Caco-2 (cell line): ENCODE measurements at regions not wholly inside any gene's neighbourhood (a gene's known extent, or its start where the extent isn't known, plus 50 kb on each side); places are given as distances from the start of the nearest gene placed in this dataset.

Source experiments
- BruUV-seq: library from RNA; stranded (reverse); fragments of 400-500 nt; replicated peaks from 2 replicates; lab custom pipeline; 2021; lab: Mats Ljungman, UMichigan
- CTCF ChIA-PET: fragments of 300-600 bp; sonication (Branson Sonifier 250); formaldehyde crosslinking; loops from one replicate; lab custom pipeline; 2022; ENCODE audit warnings: antibody characterized with exemption; lab: Charles Lee
- POLR2A ChIA-PET: fragments of 300-600 bp; sonication (Branson Sonifier 250); formaldehyde crosslinking; loops from one replicate; lab custom pipeline; 2022; ENCODE audit warnings: antibody characterized with exemption; lab: Charles Lee
- DNase-seq, 2 experiments: peaks; one replicate each; pipeline versions ENCODE4 v3.0.0 to v3.0.0-alpha.2; 2020 to 2022
- H3K27me3 ChIP-seq: replicated peaks from 2 replicates; pipeline ENCODE4 v1.6.0; 2011; ENCODE audit warnings: low read length; ENCODE audit not compliant: control insufficient read depth, insufficient read depth
- H3K36me3 ChIP-seq: 2 replicates; pipeline ENCODE4 v1.5.1; 2011; ENCODE audit warnings: low read length; ENCODE audit not compliant: control insufficient read depth, insufficient read depth
- H3K4me1 ChIP-seq: fragments of 250-450 bp; sonication (Bioruptor Pico); 2 replicates; pipeline ENCODE4 v1.5.1; 2020; ENCODE audit warnings: mild to moderate bottlenecking
- H3K4me3 ChIP-seq: 2 replicates; pipeline ENCODE4 v1.5.1; 2011; ENCODE audit warnings: low read depth, mild to moderate bottlenecking, control low read depth, low read length
- H3K9me3 ChIP-seq: fragments of 250-450 bp; sonication (Bioruptor Pico); 2 replicates; pipeline ENCODE4 v1.5.1; 2020; ENCODE audit warnings: mild to moderate bottlenecking, moderate library complexity
- H3K27ac Mint-ChIP-seq: one replicate; pipeline ENCODE4 v1.8.0; 2022; ENCODE audit warnings: mixed read lengths; ENCODE audit not compliant: unreplicated experiment
- H3K27me3 Mint-ChIP-seq: one replicate; pipeline ENCODE4 v1.8.0; 2022; ENCODE audit warnings: mixed read lengths; ENCODE audit not compliant: insufficient read depth, unreplicated experiment
- H3K36me3 Mint-ChIP-seq: one replicate; pipeline ENCODE4 v1.8.0; 2022; ENCODE audit warnings: mild to moderate bottlenecking, mixed read lengths; ENCODE audit not compliant: insufficient read depth, unreplicated experiment
- H3K4me1 Mint-ChIP-seq: one replicate; pipeline ENCODE4 v1.8.0; 2022; ENCODE audit warnings: low read depth, mixed read lengths; ENCODE audit not compliant: unreplicated experiment
- H3K4me3 Mint-ChIP-seq: one replicate; pipeline ENCODE4 v1.8.0; 2022; ENCODE audit warnings: mild to moderate bottlenecking, moderate library complexity, mixed read lengths; ENCODE audit not compliant: unreplicated experiment
- H3K9me3 Mint-ChIP-seq: one replicate; pipeline ENCODE4 v1.8.0; 2022; ENCODE audit warnings: mixed read lengths; ENCODE audit not compliant: unreplicated experiment
- CTCF ChIP-seq, 2 experiments: fragments of 200-600 bp in 1 of 2; IDR thresholded peaks; 1 replicate in 1 of 2; 2 replicates in 1 of 2; pipeline versions ENCODE4 v1.5.1 to v1.8.0; 2011 to 2022; ENCODE audit warnings: antibody characterized with exemption in 1 of 2, control low read depth in 1 of 2, inconsistent platforms in 1 of 2, low read depth in 1 of 2, low read length in 1 of 2, mild to moderate bottlenecking in 1 of 2, moderate library complexity in 1 of 2; ENCODE audit not compliant: insufficient read depth in 1 of 2, severe bottlenecking in 1 of 2, unreplicated experiment in 1 of 2
- intact Hi-C: fragments of 100-400 bp; cut with micrococcal nuclease; formaldehyde crosslinking; loops from one replicate; pipeline ENCODE4 v1.10.0; 2022; ENCODE audit not compliant: unreplicated experiment

DNA sequence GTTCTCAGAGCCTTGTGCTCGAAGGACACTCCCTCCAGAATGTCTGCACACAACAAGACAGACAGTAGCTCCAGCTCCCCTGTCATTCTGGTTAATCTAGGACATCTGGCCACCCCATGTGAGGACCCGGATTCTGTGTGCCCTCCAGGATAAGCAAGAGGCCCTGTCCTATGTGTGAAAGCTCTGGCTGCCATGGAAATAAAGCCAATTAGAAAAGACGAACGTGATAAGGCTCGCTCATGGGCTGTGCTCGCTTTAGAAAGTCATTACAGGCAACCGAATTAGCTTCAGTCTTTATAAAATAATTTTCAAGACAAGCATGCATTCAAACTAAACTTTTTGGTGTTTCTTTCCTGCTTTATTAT lies 263.4 kb downstream of the INHBA start:
- Mint-ChIP-seq H3K27ac (no peak overlapping the region), H3K4me1 (no peaks in the 10 kb centered on the region), H3K9me3 (peaks cover 11% of the 10 kb centered on the region), H3K4me3 (no peak overlapping the region), H3K36me3 (no peaks in the 10 kb centered on the region), H3K27me3 (no peaks in the 10 kb centered on the region)
- DNase-seq = no peak
- no peaks in the 10 kb centered on the region for H3K36me3 ChIP-seq
- no peaks in the 10 kb centered on the region for H3K9me3 ChIP-seq
- CTCF ChIA-PET = no interaction called here
- H3K4me1 ChIP-seq = no peaks in the 10 kb centered on the region
- no TSS peak for BruUV-seq
- no peaks in the 10 kb centered on the region for H3K27me3 ChIP-seq
- intact Hi-C loops = no loop called here
- no peak overlapping the region for H3K4me3 ChIP-seq
- POLR2A ChIA-PET = no interaction called here
- no peak for TF ChIP-seq CTCF (IDR thresholded peaks at IDR 0.05; ENCODE audit: insufficient read depth in 1 of 2, low read depth in 1 of 2, low read length in 1 of 2, severe bottlenecking in 1 of 2, unreplicated experiment in 1 of 2)

DNA sequence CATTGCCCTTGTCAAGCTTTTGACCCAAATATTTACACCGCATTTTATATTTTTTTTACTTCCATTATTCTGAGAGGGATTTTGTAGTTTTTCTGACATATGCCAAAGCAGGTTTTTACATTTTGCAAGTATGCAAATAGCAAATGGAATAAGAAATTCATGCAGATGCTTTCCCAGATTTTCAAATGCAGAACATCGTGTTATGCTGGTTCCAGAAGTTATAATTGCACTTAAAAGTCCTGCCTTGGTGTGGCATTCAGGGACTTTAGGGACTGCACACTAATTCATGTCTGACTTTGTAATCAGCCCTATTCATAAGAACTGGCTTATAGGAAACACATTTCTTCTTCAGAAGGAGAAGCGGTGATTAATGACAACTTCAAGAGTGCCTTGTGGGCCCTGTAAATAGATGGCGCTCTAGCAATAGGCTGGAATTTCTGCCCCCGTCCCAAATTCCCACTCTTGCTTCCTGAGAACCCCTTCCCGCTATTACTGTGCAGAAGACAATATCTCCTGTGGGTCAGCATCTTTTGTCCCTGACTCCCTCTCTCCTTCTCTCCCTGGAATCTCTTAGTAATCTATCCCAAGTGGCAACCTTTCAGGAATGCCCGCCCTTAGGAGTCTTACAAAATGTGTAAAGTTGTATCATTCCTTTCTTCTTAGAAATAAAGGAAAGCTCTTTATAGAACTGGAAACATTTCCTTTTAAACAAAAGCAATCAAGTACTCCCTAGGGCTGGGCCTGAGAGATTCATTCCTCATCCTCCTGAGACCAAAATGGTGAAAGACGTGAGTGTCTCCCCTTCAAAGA lies 264.0 kb downstream of the INHBA start:
- H3K36me3 Mint-ChIP-seq = no peaks in the 10 kb centered on the region
- peaks cover 11% of the 10 kb centered on the region for H3K9me3 Mint-ChIP-seq
- H3K27ac Mint-ChIP-seq = no peak overlapping the region
- no peak for DNase-seq
- no peak for TF ChIP-seq CTCF (IDR thresholded peaks at IDR 0.05; ENCODE audit: insufficient read depth in 1 of 2, low read depth in 1 of 2, low read length in 1 of 2, severe bottlenecking in 1 of 2, unreplicated experiment in 1 of 2)
- ChIA-PET POLR2A (no interaction called here), CTCF (no interaction called here)
- no peaks in the 10 kb centered on the region for H3K27me3 ChIP-seq
- H3K4me3 ChIP-seq = no peak overlapping the region
- intact Hi-C loops = no loop called here
- H3K9me3 ChIP-seq = no peaks in the 10 kb centered on the region
- no peaks in the 10 kb centered on the region for H3K4me1 ChIP-seq
- no peak overlapping the region for H3K4me3 Mint-ChIP-seq
- no peaks in the 10 kb centered on the region for H3K36me3 ChIP-seq
- no peaks in the 10 kb centered on the region for H3K4me1 Mint-ChIP-seq
- no peaks in the 10 kb centered on the region for H3K27me3 Mint-ChIP-seq
- no TSS peak for BruUV-seq

- Mint-ChIP-seq H3K27me3 (no peaks in the 10 kb centered on the region), H3K4me1 (no peaks in the 10 kb centered on the region), H3K9me3 (peaks cover 11% of the 10 kb centered on the region), H3K4me3 (no peak overlapping the region), H3K36me3 (no peaks in the 10 kb centered on the region), H3K27ac (no peak overlapping the region)
- DNase-seq = no peak
- no peak for TF ChIP-seq CTCF (IDR thresholded peaks at IDR 0.05; ENCODE audit: insufficient read depth in 1 of 2, low read depth in 1 of 2, low read length in 1 of 2, severe bottlenecking in 1 of 2, unreplicated experiment in 1 of 2)
- Histone ChIP-seq H3K36me3 (no peaks in the 10 kb centered on the region), H3K4me1 (no peaks in the 10 kb centered on the region), H3K4me3 (no peak overlapping the region), H3K9me3 (no peaks in the 10 kb centered on the region), H3K27me3 (no peaks in the 10 kb centered on the region)
- intact Hi-C loops = no loop called here
- CTCF ChIA-PET = no interaction called here
- BruUV-seq = no TSS peak
- POLR2A ChIA-PET = interaction anchor here (0.5 kb wide), 1 partner anchor 319 kb away, joined by 3 read pairs; no protein-coding TSS in a partner anchor
Measured at GRCh38 chr7:41437257-41438196, 265.4 kb downstream of the INHBA start.
